CD14-positive monocyte (primary cell): ENCODE measurements at regions not wholly inside any gene's neighbourhood (a gene's known extent, or its start where the extent isn't known, plus 50 kb on each side); places are given as distances from the start of the nearest gene placed in this dataset.

Experiments used
- DNase-seq, 3 donors: peaks; one replicate each; pipeline ENCODE4 v3.0.0-alpha.2; 2011 to 2022
- H2AFZ ChIP-seq: 2 replicates; pipeline ENCODE4 v1.6.0; 2012; ENCODE audit warnings: mild to moderate bottlenecking, low read depth, low read length, inconsistent platforms; ENCODE audit not compliant: insufficient read depth, poor library complexity, severe bottlenecking
- H3K27ac ChIP-seq, 2 donors: 1 replicate in 1 of 2; 2 replicates in 1 of 2; pipeline ENCODE4 v1.5.1; 2012 to 2013; ENCODE audit warnings: low read length in 2 of 2, control low read depth in 1 of 2, inconsistent platforms in 1 of 2, low read depth in 1 of 2, mild to moderate bottlenecking in 1 of 2
- H3K27me3 ChIP-seq, 2 donors: one replicate each; pipeline versions ENCODE4 v1.6.0 to v1.6.1; 2011 to 2013; ENCODE audit warnings: low read length in 2 of 2; ENCODE audit not compliant: control insufficient read depth in 2 of 2, insufficient read depth in 2 of 2
- H3K36me3 ChIP-seq, 2 donors: replicated peaks in 1 of 2; 1 replicate in 1 of 2; 2 replicates in 1 of 2; pipeline versions ENCODE4 v1.5.1 to v1.6.1; 2012 to 2013; ENCODE audit warnings: low read length in 2 of 2, control low read depth in 1 of 2, inconsistent platforms in 1 of 2, mild to moderate bottlenecking in 1 of 2; ENCODE audit not compliant: insufficient read depth in 2 of 2, control insufficient read depth in 1 of 2
- H3K4me1 ChIP-seq, 2 donors: 1 replicate in 1 of 2; 2 replicates in 1 of 2; pipeline versions ENCODE4 v1.5.1 to v1.6.1; 2012 to 2013; ENCODE audit warnings: low read length in 2 of 2, control low read depth in 1 of 2, inconsistent platforms in 1 of 2, mild to moderate bottlenecking in 1 of 2, moderate library complexity in 1 of 2; ENCODE audit not compliant: insufficient read depth in 2 of 2, control insufficient read depth in 1 of 2
- H3K4me2 ChIP-seq: replicated peaks from 2 replicates; pipeline ENCODE3; 2012; ENCODE audit warnings: low read length, moderate library complexity, mild to moderate bottlenecking; ENCODE audit not compliant: poor library complexity, severe bottlenecking; ENCODE audit errors: extremely low read depth
- H3K4me3 ChIP-seq, 3 experiments: fragments of 200-600 bp in 1 of 3; sonication (generic) in 1 of 3; replicated peaks in 1 of 3; 1 replicate in 2 of 3; 2 replicates in 1 of 3; pipeline ENCODE4 v1.5.1; 2011 to 2013; ENCODE audit warnings: low read length in 3 of 3, mild to moderate bottlenecking in 3 of 3, control low read depth in 2 of 3, low read depth in 2 of 3, inconsistent platforms in 1 of 3, moderate library complexity in 1 of 3
- H3K79me2 ChIP-seq: 2 replicates; pipeline ENCODE4 v1.6.0; 2012; ENCODE audit warnings: mild to moderate bottlenecking, control low read depth, inconsistent platforms, low read length, moderate library complexity; ENCODE audit not compliant: insufficient read depth
- H3K9ac ChIP-seq: 2 replicates; pipeline ENCODE4 v1.6.0; 2017; ENCODE audit warnings: low read length, mild to moderate bottlenecking; ENCODE audit not compliant: insufficient read depth, poor library complexity, severe bottlenecking
- H3K9me3 ChIP-seq, 2 donors: replicated peaks in 1 of 2; 1 replicate in 1 of 2; 2 replicates in 1 of 2; pipeline versions ENCODE4 v1.5.1 to v1.6.1; 2012 to 2013; ENCODE audit warnings: low read length in 2 of 2, control low read depth in 1 of 2; ENCODE audit not compliant: control insufficient read depth in 1 of 2, insufficient read depth in 1 of 2
- H4K20me1 ChIP-seq: 2 replicates; pipeline ENCODE4 v1.6.0; 2012; ENCODE audit warnings: mild to moderate bottlenecking, low read length, control low read depth, moderate library complexity; ENCODE audit not compliant: insufficient read depth
- H3K27ac Mint-ChIP-seq, 7 donors: one replicate each; pipeline ENCODE4 v1.8.0; 2020; ENCODE audit warnings: mild to moderate bottlenecking in 7 of 7, mixed read lengths in 7 of 7, moderate library complexity in 6 of 7, inconsistent platforms in 2 of 7
- H3K27me3 Mint-ChIP-seq, 3 donors: one replicate each; pipeline ENCODE4 v1.8.0; 2021 to 2022; ENCODE audit warnings: low read depth in 3 of 3, mild to moderate bottlenecking in 3 of 3, mixed read lengths in 3 of 3, moderate library complexity in 3 of 3, inconsistent platforms in 1 of 3
- H3K36me3 Mint-ChIP-seq, 2 donors: one replicate each; pipeline ENCODE4 v1.8.0; 2020; ENCODE audit warnings: mixed read lengths in 2 of 2, inconsistent platforms in 1 of 2, mild to moderate bottlenecking in 1 of 2
- H3K4me1 Mint-ChIP-seq: one replicate; pipeline ENCODE4 v1.8.0; 2020; ENCODE audit warnings: mild to moderate bottlenecking, mixed read lengths
- H3K4me3 Mint-ChIP-seq, 2 donors: one replicate each; pipeline ENCODE4 v1.8.0; 2020; ENCODE audit warnings: mild to moderate bottlenecking in 2 of 2, mixed read lengths in 2 of 2, moderate library complexity in 1 of 2
- H3K9me3 Mint-ChIP-seq, 7 donors: one replicate each; pipeline ENCODE4 v1.8.0; 2020 to 2022; ENCODE audit warnings: mixed read lengths in 7 of 7, mild to moderate bottlenecking in 6 of 7, moderate library complexity in 6 of 7, inconsistent platforms in 2 of 7
- CTCF ChIP-seq: fragments of 200-600 bp; IDR thresholded peaks from one replicate; pipeline ENCODE4 v1.8.0; 2022; ENCODE audit warnings: antibody characterized with exemption, mild to moderate bottlenecking
- WGBS: methylation state at CpG from one replicate; pipeline ENCODE4 v1.1.5; 2013; ENCODE audit warnings: missing lambda C conversion rate; ENCODE audit not compliant: insufficient coverage; 5-methylcytosine and 5-hydroxymethylcytosine counted together
- intact Hi-C, 2 donors: fragments of 100-400 bp; cut with micrococcal nuclease; formaldehyde crosslinking; loops; one replicate each; pipeline versions ENCODE4 v1.15.0 to v1.15.1; 2023

GRCh38 chr2:23145460-23145859 lies 239.5 kb upstream of the KLHL29 start:
- TF ChIP-seq CTCF: no peak
- no peak overlapping the region for H3K4me3 Mint-ChIP-seq
- intact Hi-C loops: no loop called here
- no peaks in the 10 kb centered on the region for H3K27me3 ChIP-seq
- H3K4me3 ChIP-seq: no peak overlapping the region
- H3K36me3 Mint-ChIP-seq: no peaks in the 10 kb centered on the region
- H3K27me3 Mint-ChIP-seq: peaks cover 1 to 2% (median 2%) of the 10 kb centered on the region in 3 donors
- no peak overlapping the region for H3K9ac ChIP-seq
- H3K4me1 ChIP-seq: no peaks in the 10 kb centered on the region
- no peaks in the 10 kb centered on the region for H3K79me2 ChIP-seq
- no peak for DNase-seq
- no peak overlapping the region for H2AFZ ChIP-seq
- no peaks in the 10 kb centered on the region for H3K36me3 ChIP-seq
- H3K27ac Mint-ChIP-seq: no peak overlapping the region
- no peaks in the 10 kb centered on the region for H4K20me1 ChIP-seq
- no peaks in the 10 kb centered on the region for H3K4me1 Mint-ChIP-seq
- peaks cover 0 to 3% (median 0%) of the 10 kb centered on the region in 7 donors for H3K9me3 Mint-ChIP-seq
- H3K27ac ChIP-seq: no peak overlapping the region
- no peak overlapping the region for H3K4me2 ChIP-seq
- H3K9me3 ChIP-seq: no peaks in the 10 kb centered on the region

- no peaks in the 10 kb centered on the region for H3K79me2 ChIP-seq
- no peaks in the 10 kb centered on the region for H3K36me3 ChIP-seq
- H3K27ac ChIP-seq: no peak overlapping the region
- intact Hi-C loops: no loop called here
- H3K27me3 ChIP-seq: no peaks in the 10 kb centered on the region
- peaks cover 1 to 2% (median 2%) of the 10 kb centered on the region in 3 donors for H3K27me3 Mint-ChIP-seq
- H3K36me3 Mint-ChIP-seq: no peaks in the 10 kb centered on the region
- H3K9me3 ChIP-seq: no peaks in the 10 kb centered on the region
- H3K9ac ChIP-seq: no peak overlapping the region
- H3K4me3 ChIP-seq: no peak overlapping the region
- H3K27ac Mint-ChIP-seq: no peak overlapping the region
- no peaks in the 10 kb centered on the region for H3K4me1 Mint-ChIP-seq
- WGBS: no CpG with 5 or more reads among the region's 2 CpGs
- H3K4me1 ChIP-seq: no peaks in the 10 kb centered on the region
- H3K4me3 Mint-ChIP-seq: no peak overlapping the region
- H2AFZ ChIP-seq: no peak overlapping the region
- peaks cover 0 to 3% (median 0%) of the 10 kb centered on the region in 7 donors for H3K9me3 Mint-ChIP-seq
- DNase-seq: no peak
- no peaks in the 10 kb centered on the region for H4K20me1 ChIP-seq
- H3K4me2 ChIP-seq: no peak overlapping the region
- no peak for TF ChIP-seq CTCF
Observed at GRCh38 chr2:23146011-23146410, 239.0 kb upstream of the KLHL29 start.
